ENCODE measurements at regions not wholly inside any gene's neighbourhood (a gene's known extent, or its start where the extent isn't known, plus 50 kb on each side); places are given as distances from the start of the nearest gene placed in this dataset.
"Not testable (repeated sequence)": the region's sequence is repeated elsewhere in the genome, so short reads cannot be mapped to it uniquely, and the experiment has no call there.

GRCh38 chr5:44085083-44085482, 304.1 kb downstream of the FGF10 start:
- POLR2A ChIA-PET: no interaction called here
- TF ChIP-seq, protein P1, sequence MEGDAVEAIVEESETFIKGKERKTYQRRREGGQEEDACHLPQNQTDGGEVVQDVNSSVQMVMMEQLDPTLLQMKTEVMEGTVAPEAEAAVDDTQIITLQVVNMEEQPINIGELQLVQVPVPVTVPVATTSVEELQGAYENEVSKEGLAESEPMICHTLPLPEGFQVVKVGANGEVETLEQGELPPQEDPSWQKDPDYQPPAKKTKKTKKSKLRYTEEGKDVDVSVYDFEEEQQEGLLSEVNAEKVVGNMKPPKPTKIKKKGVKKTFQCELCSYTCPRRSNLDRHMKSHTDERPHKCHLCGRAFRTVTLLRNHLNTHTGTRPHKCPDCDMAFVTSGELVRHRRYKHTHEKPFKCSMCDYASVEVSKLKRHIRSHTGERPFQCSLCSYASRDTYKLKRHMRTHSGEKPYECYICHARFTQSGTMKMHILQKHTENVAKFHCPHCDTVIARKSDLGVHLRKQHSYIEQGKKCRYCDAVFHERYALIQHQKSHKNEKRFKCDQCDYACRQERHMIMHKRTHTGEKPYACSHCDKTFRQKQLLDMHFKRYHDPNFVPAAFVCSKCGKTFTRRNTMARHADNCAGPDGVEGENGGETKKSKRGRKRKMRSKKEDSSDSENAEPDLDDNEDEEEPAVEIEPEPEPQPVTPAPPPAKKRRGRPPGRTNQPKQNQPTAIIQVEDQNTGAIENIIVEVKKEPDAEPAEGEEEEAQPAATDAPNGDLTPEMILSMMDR (IDR thresholded peaks at IDR 0.05; ENCODE audit: low read depth, low read length): no peak

GRCh38 chr5:44074547-44074946, 314.7 kb downstream of the FGF10 start:
- DNase-seq (ENCODE audit: low read depth, low spot score); POLR2A ChIA-PET; H3K27me3 ChIP-seq (ENCODE audit: control insufficient read depth, insufficient read depth, low read length); H3K9me3 ChIP-seq (ENCODE audit: control insufficient read depth, insufficient read depth, low read length); CTCF ChIA-PET; H3K27ac ChIP-seq (ENCODE audit: low read depth, low read length); H3K4me3 ChIP-seq (ENCODE audit: low read depth, low read length): not testable (repeated sequence)

More at GRCh38 chr5:44085083-44085482, 304.1 kb downstream of the FGF10 start:
- Histone ChIP-seq H3K27ac (ENCODE audit: low read depth, low read length) (no peak overlapping the region), H3K27me3 (ENCODE audit: control insufficient read depth, insufficient read depth, low read length) (no peaks in the 10 kb centered on the region), H3K9me3 (ENCODE audit: control insufficient read depth, insufficient read depth, low read length) (no peaks in the 10 kb centered on the region), H3K4me3 (ENCODE audit: low read depth, low read length) (no peak overlapping the region)
- CTCF ChIA-PET: no interaction called here
- DNase-seq (ENCODE audit: low read depth, low spot score): no peak

DNA sequence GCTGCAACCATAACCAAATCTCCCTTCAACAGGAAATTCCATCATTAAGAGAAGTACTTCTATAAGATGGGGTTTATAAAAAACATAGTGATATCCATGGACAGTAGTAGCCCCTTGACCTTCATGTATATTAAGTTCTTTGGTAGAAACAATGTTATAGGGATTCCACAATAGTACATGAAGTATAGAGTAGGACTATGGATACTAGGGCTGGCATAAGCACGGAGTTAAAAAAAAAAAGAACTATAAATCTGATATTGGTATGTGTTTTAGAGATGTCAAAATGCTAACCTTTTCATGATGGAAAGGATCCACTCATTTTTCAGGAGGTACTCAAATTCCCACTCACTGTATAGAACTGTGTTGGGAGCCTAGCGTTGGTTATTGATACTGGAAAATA, 337.6 kb downstream of the FGF10 start:
- DNase-seq (ENCODE audit: low read depth, low spot score): no peak
- no peak overlapping the region for H3K27ac ChIP-seq (ENCODE audit: low read depth, low read length)
- H3K4me3 ChIP-seq (ENCODE audit: low read depth, low read length): no peak overlapping the region
- TF ChIP-seq, protein P1 (IDR thresholded peaks at IDR 0.05; ENCODE audit: low read depth, low read length): no peak
- no peaks in the 10 kb centered on the region; the same call in 1 of the 2 replicates for H3K9me3 ChIP-seq (ENCODE audit: control insufficient read depth, insufficient read depth, low read length)
- ChIA-PET CTCF (no interaction called here), POLR2A (no interaction called here)
- no peaks in the 10 kb centered on the region for H3K27me3 ChIP-seq (ENCODE audit: control insufficient read depth, insufficient read depth, low read length)

DNA sequence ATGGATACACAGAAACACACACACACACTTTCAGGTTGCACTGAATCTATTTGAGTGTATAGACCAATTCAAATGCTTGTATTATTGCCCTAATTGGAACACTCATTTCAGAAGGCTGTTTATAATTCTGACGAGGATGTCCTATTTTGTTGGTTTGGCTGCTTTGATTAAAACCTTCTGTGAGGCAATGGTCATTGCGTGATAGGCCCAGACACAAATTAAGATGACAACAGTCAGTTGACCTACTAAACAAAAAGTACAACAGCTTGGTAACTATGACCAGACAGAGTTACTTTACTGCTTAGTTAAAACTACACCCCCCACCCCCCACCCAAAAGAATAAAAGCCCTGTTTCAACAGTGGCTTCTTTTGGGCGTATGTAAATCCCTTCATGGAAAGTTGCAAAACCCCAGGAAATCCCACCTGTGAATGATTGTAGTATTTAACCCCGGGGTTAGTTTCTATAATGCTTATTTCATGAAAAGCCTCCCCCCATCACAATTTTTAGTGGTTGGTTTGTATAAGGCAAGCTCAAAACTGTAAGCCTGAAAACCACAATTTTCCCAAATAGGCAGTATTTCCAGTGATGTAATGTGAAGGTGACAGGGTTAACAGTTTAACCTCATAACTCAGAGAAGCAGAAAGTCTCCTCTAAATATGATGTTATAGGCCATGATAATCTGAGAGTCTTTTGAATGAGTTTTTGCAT, 340.8 kb downstream of the FGF10 start:
- DNase-seq (ENCODE audit: low read depth, low spot score): no peak
- H3K4me3 ChIP-seq (ENCODE audit: low read depth, low read length): no peak overlapping the region
- no peaks in the 10 kb centered on the region; the same call in 1 of the 2 replicates for H3K9me3 ChIP-seq (ENCODE audit: control insufficient read depth, insufficient read depth, low read length)
- H3K27me3 ChIP-seq (ENCODE audit: control insufficient read depth, insufficient read depth, low read length): no peaks in the 10 kb centered on the region
- H3K27ac ChIP-seq (ENCODE audit: low read depth, low read length): no peak overlapping the region
- ChIA-PET CTCF (no interaction called here), POLR2A (no interaction called here)
- TF ChIP-seq, protein P1 (IDR thresholded peaks at IDR 0.05; ENCODE audit: low read depth, low read length): no peak

DNA sequence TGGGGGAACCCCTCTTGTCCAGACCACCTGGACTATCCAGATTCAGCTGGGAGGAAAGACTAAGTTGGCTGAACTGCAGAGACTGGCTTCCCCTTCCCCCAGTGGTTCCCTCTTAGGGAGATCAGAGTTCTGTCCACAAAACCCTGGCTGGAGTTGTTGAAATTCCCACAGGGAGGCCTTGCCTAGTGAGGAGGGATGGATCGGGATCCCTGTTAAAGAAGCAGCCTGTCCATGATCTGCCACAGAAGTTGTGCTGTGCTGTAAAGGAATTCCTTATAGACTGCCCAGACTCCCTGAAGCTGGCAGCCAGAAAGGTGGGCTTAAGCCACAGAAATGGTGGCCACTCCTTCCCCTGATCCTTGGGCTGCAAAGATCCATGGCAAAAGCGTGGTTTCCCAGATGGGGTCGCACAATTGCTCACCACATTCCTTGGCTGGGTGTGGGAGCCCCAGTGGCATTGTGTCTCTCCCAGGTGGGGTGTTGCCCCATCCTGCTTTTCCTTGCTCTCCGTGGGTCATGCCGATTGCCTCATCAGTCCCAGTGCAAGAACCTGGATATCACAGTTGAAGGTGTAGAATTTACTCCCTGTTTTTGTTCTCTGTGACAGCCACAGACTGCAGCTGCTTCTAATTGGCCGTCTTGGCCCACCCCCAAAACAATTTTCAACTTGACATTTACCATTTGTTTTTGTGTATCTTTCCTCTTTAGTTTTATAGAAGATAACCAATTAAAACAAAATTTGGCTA, 342.4 kb downstream of the FGF10 start:
- DNase-seq (ENCODE audit: low read depth, low spot score): no peak
- TF ChIP-seq, protein P1 (IDR thresholded peaks at IDR 0.05; ENCODE audit: low read depth, low read length): no peak
- Histone ChIP-seq H3K27me3 (ENCODE audit: control insufficient read depth, insufficient read depth, low read length) (no peaks in the 10 kb centered on the region), H3K9me3 (ENCODE audit: control insufficient read depth, insufficient read depth, low read length) (no peaks in the 10 kb centered on the region; the same call in 1 of the 2 replicates), H3K4me3 (ENCODE audit: low read depth, low read length) (no peak overlapping the region), H3K27ac (ENCODE audit: low read depth, low read length) (no peak overlapping the region)
- POLR2A ChIA-PET: no interaction called here
- CTCF ChIA-PET: no interaction called here

DNA sequence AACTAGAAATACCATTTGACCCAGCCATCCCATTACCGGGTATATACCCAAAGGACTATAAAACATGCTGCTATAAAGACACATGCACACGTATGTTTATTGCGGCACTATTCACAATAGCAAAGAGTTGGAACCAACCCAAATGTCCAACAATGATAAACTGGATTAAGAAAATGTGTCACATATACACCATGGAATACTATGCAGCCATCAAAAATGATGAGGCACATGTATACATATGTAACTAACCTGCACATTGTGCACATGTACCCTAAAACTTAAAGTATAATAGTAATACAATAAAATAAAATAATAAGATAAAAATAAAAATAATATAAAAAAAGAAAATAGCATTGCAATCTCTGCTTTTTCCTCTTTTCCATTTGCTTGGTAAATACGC, 344.7 kb downstream of the FGF10 start:
- POLR2A ChIA-PET; H3K27ac ChIP-seq (ENCODE audit: low read depth, low read length); CTCF ChIA-PET; H3K4me3 ChIP-seq (ENCODE audit: low read depth, low read length); DNase-seq (ENCODE audit: low read depth, low spot score); H3K27me3 ChIP-seq (ENCODE audit: control insufficient read depth, insufficient read depth, low read length); H3K9me3 ChIP-seq (ENCODE audit: control insufficient read depth, insufficient read depth, low read length): not testable (repeated sequence)
